Ovary (tissue), 7 donors: ENCODE measurements at regions not wholly inside any gene's neighbourhood (a gene's known extent, or its start where the extent isn't known, plus 50 kb on each side); places are given as distances from the start of the nearest gene placed in this dataset.

Experiments used
- DNase-seq, 5 donors: peaks; one replicate each; pipeline ENCODE4 v3.0.0-alpha.2; 2019 to 2020
- H3K27ac ChIP-seq, 2 donors: fragments of 200-600 bp; one replicate each; pipeline versions ENCODE4 v1.5.1 to v1.8.0; 2019 to 2022
- H3K27me3 ChIP-seq: fragments of 200-600 bp; one replicate; pipeline ENCODE4 v1.8.0; 2022
- H3K36me3 ChIP-seq: fragments of 200-600 bp; sonication (generic); one replicate; pipeline ENCODE4 v1.5.1; 2019
- H3K4me1 ChIP-seq: one replicate; pipeline ENCODE4 v1.8.1; 2013; ENCODE audit warnings: mild to moderate bottlenecking, moderate library complexity; ENCODE audit not compliant: insufficient read depth
- H3K4me3 ChIP-seq: fragments of 200-600 bp; sonication (generic); one replicate; pipeline ENCODE4 v1.5.1; 2017
- H3K9me3 ChIP-seq, 2 donors: fragments of 200-600 bp in 1 of 2; sonication (generic) in 1 of 2; one replicate each; pipeline versions ENCODE4 v1.5.1 to v1.8.1; 2013 to 2019; ENCODE audit warnings: mild to moderate bottlenecking in 1 of 2, moderate library complexity in 1 of 2
- CTCF ChIP-seq, 3 donors: fragments of 450-650 bp in 2 of 3; fragments of 200-600 bp in 1 of 3; IDR thresholded peaks; one replicate each; pipeline versions ENCODE4 v1.5.1 to v1.8.0; 2016 to 2022; ENCODE audit warnings: antibody characterized with exemption in 3 of 3, mild to moderate bottlenecking in 1 of 3
- EP300 ChIP-seq: sonication (generic); formaldehyde crosslinking; IDR thresholded peaks from one replicate; pipeline ENCODE4 v1.6.1; 2017; ENCODE audit warnings: antibody characterized with exemption
- POLR2A ChIP-seq: fragments of 450-650 bp; IDR thresholded peaks from one replicate; pipeline ENCODE4 v1.6.1; 2017; ENCODE audit warnings: antibody characterized with exemption, mild to moderate bottlenecking, moderate library complexity
- WGBS, 3 donors: extraction: QIAGEN DNeasy Blood & Tissue Kit in 1 of 3; methylation state at CpG; one replicate each; pipeline versions ENCODE4 v1.1.5 to v1.1.7; 2013 to 2017; 5-methylcytosine and 5-hydroxymethylcytosine counted together
- intact Hi-C, 4 donors: fragments of 100-400 bp; cut with DNase I; formaldehyde crosslinking; loops; one replicate each; pipeline versions ENCODE4 v1.11.0 to v1.15.1; 2022 to 2023
- donor health status: DM: no; HTN: no; CAD: no; lungs with moderate emphysema.
- donor health status: DM: no; HTN: no; CAD: no.
- donor health status: Bipolar disorder and iron deficiency.
- donor health status: DM: no; HTN: no; CAD: no.
- donor health status: DM: yes; HTN: yes; CAD: no.

- no peaks in the 10 kb centered on the region for H3K4me1 ChIP-seq
- intact Hi-C loops, result no loop called here
- H3K4me3 ChIP-seq, result no peak overlapping the region
- TF ChIP-seq POLR2A (no peak), EP300 (no peak), CTCF (IDR thresholded peaks at IDR 0.05) (no peak)
- DNase-seq, result no peak
- H3K27me3 ChIP-seq, result no peaks in the 10 kb centered on the region
- no peaks in the 10 kb centered on the region for H3K9me3 ChIP-seq
- no peaks in the 10 kb centered on the region for H3K36me3 ChIP-seq
- H3K27ac ChIP-seq, result no peak overlapping the region
- 88 to 89% (median 89%) methylated on average over 1 of the region's 1 CpG for WGBS, 3 donors
These were observed 944.0 kb downstream of the MAT2B start for GRCh38 chr5:164449460-164449859.

GRCh38 chr5:164466033-164466432, 960.6 kb downstream of the MAT2B start:
- H3K4me3 ChIP-seq, result no peak overlapping the region
- H3K4me1 ChIP-seq, result no peaks in the 10 kb centered on the region
- no peaks in the 10 kb centered on the region for H3K27me3 ChIP-seq
- no peaks in the 10 kb centered on the region for H3K9me3 ChIP-seq
- intact Hi-C loops, result no loop called here
- H3K27ac ChIP-seq, result no peak overlapping the region
- TF ChIP-seq CTCF (IDR thresholded peaks at IDR 0.05), result no peak
- no peaks in the 10 kb centered on the region for H3K36me3 ChIP-seq
- DNase-seq, result no peak

- Histone ChIP-seq H3K4me3 (no peak overlapping the region), H3K9me3 (no peaks in the 10 kb centered on the region), H3K36me3 (no peaks in the 10 kb centered on the region), H3K4me1 (no peaks in the 10 kb centered on the region), H3K27ac (no peak overlapping the region), H3K27me3 (no peaks in the 10 kb centered on the region)
- WGBS, 3 donors, result 75 to 88% (median 78%) methylated on average over 1 of the region's 1 CpG
- no peak for TF ChIP-seq POLR2A
- DNase-seq, result no peak
- intact Hi-C loops, result loop anchor here in 1 of 4 donors (5.0 kb wide), 1 partner anchor 1357 kb away; no protein-coding TSS in a partner anchor
These were observed 964.9 kb downstream of the MAT2B start for GRCh38 chr5:164470312-164470711.

GRCh38 chr5:164472165-164472564, 966.7 kb downstream of the MAT2B start:
- TF ChIP-seq POLR2A (no peak), EP300 (no peak), CTCF (IDR thresholded peaks at IDR 0.05) (no peak)
- Histone ChIP-seq H3K36me3 (no peaks in the 10 kb centered on the region), H3K4me3 (no peak overlapping the region), H3K27ac (no peak overlapping the region), H3K4me1 (no peaks in the 10 kb centered on the region), H3K27me3 (no peaks in the 10 kb centered on the region), H3K9me3 (no peaks in the 10 kb centered on the region)
- intact Hi-C loops, result loop anchor here in 1 of 4 donors (5.0 kb wide), 1 partner anchor 1355 kb away; no protein-coding TSS in a partner anchor
- WGBS, 3 donors, result 26 to 51% (median 40%) methylated on average over 1 of the region's 1 CpG
- no peak for DNase-seq

- WGBS, 3 donors, result 45 to 57% (median 50%) methylated on average over 3 of the region's 3 CpGs
- Histone ChIP-seq H3K9me3 (no peaks in the 10 kb centered on the region), H3K36me3 (no peaks in the 10 kb centered on the region), H3K27me3 (no peaks in the 10 kb centered on the region), H3K4me3 (no peak overlapping the region), H3K27ac (no peak overlapping the region), H3K4me1 (no peaks in the 10 kb centered on the region)
- TF ChIP-seq EP300 (no peak), CTCF (IDR thresholded peaks at IDR 0.05) (no peak), POLR2A (no peak)
- DNase-seq, result no peak
- intact Hi-C loops, result no loop called here
These were observed 970.0 kb downstream of the MAT2B start for GRCh38 chr5:164475339-164475977.
